ENCODE measurements at regions not wholly inside any gene's neighbourhood (a gene's known extent, or its start where the extent isn't known, plus 50 kb on each side); places are given as distances from the start of the nearest gene placed in this dataset.
"Not testable (repeated sequence)": the region's sequence is repeated elsewhere in the genome, so short reads cannot be mapped to it uniquely, and the experiment has no call there.

- no peaks in the 10 kb centered on the region for H3K9me3 ChIP-seq (ENCODE audit: low read length)
- no peaks in the 10 kb centered on the region for H3K79me2 ChIP-seq (replicated peaks; ENCODE audit: insufficient read depth, low read length)
- H3F3A ChIP-seq (ENCODE audit: insufficient read depth, low read length, poor library complexity, severe bottlenecking) = no peaks in the 10 kb centered on the region
- no peak overlapping the region for H3K9ac ChIP-seq (ENCODE audit: low read length)
- no peak overlapping the region for H3K27ac ChIP-seq (ENCODE audit: low read length)
- no peak overlapping the region for H3K4me2 ChIP-seq (ENCODE audit: low read length)
- no peaks in the 10 kb centered on the region for H3K27me3 ChIP-seq (ENCODE audit: insufficient read depth, low read depth, low read length)
- TF ChIP-seq CTCF (IDR thresholded peaks at IDR 0.05; ENCODE audit: poor library complexity, severe bottlenecking) = no peak
- no peak for TF ChIP-seq SMC3 (conservative IDR thresholded peaks at IDR 0.05; ENCODE audit: poor library complexity)
- TF ChIP-seq REST (IDR thresholded peaks at IDR 0.05; ENCODE audit: borderline replicate concordance) = no peak
- no peak for TF ChIP-seq MXI1 (conservative IDR thresholded peaks at IDR 0.05; ENCODE audit: poor library complexity, severe bottlenecking)
- no peak for TF ChIP-seq EP300 (conservative IDR thresholded peaks at IDR 0.05; ENCODE audit: poor library complexity, severe bottlenecking)
- TF ChIP-seq TAF1 (IDR thresholded peaks at IDR 0.05; ENCODE audit: low read depth) = no peak
- TF ChIP-seq POLR2AphosphoS5 (IDR thresholded peaks at IDR 0.05) = no peak
- no peak for TF ChIP-seq RAD21 (conservative IDR thresholded peaks at IDR 0.05)
- no peak for TF ChIP-seq EZH2 (IDR thresholded peaks at IDR 0.05; ENCODE audit: borderline replicate concordance, insufficient read depth, low read length, poor library complexity, severe bottlenecking)
- no peak overlapping the region for H3K4me3 ChIP-seq (ENCODE audit: low read length)
- H4K20me1 ChIP-seq (ENCODE audit: insufficient read depth) = no peaks in the 10 kb centered on the region
- H3K9me2 ChIP-seq (ENCODE audit: insufficient read depth, low read length) = no peaks in the 10 kb centered on the region
- no peaks in the 10 kb centered on the region for H3K36me3 ChIP-seq (ENCODE audit: insufficient read depth, low read length)
- H2AFZ ChIP-seq (ENCODE audit: low read depth, low read length) = no peak overlapping the region
Measured at GRCh38 chr16:59614466-59615240, 880.5 kb upstream of the GOT2 start.

GRCh38 chr16:59612910-59613620 is 878.9 kb upstream of the GOT2 start:
- H3K27me3 ChIP-seq (ENCODE audit: insufficient read depth, low read depth, low read length); H2AFZ ChIP-seq (ENCODE audit: low read depth, low read length); H3K4me2 ChIP-seq (ENCODE audit: low read length); H3K9me2 ChIP-seq (ENCODE audit: insufficient read depth, low read length); H4K20me1 ChIP-seq (ENCODE audit: insufficient read depth); H3K79me2 ChIP-seq (replicated peaks; ENCODE audit: insufficient read depth, low read length); H3K36me3 ChIP-seq (ENCODE audit: insufficient read depth, low read length); H3F3A ChIP-seq (ENCODE audit: insufficient read depth, low read length, poor library complexity, severe bottlenecking); H3K9ac ChIP-seq (ENCODE audit: low read length); H3K9me3 ChIP-seq (ENCODE audit: low read length); H3K4me3 ChIP-seq (ENCODE audit: low read length); H3K27ac ChIP-seq (ENCODE audit: low read length): not testable (repeated sequence)

Data from neural cell (in vitro differentiated cells).